SK-N-MC (cell line): ENCODE measurements at regions not wholly inside any gene's neighbourhood (a gene's known extent, or its start where the extent isn't known, plus 50 kb on each side); places are given as distances from the start of the nearest gene placed in this dataset.

Source experiments
- EZH2 ChIP-seq: fragments of 200-600 bp; sonication (generic); IDR thresholded peaks from one replicate; pipeline ENCODE4 v1.6.1; 2017; ENCODE audit warnings: antibody characterized with exemption
- FOXP2 ChIP-seq: optimal IDR thresholded peaks from 2 replicates; pipeline ENCODE3; 2011; ENCODE audit warnings: mild to moderate bottlenecking, moderate library complexity; ENCODE audit not compliant: insufficient read depth; ENCODE audit errors: extremely low read length, control extremely low read depth
- POLR2AphosphoS5 ChIP-seq: IDR thresholded peaks from 2 replicates; pipeline ENCODE4 v1.6.1; 2012; ENCODE audit warnings: mild to moderate bottlenecking, low read depth, low read length, borderline replicate concordance

DNA sequence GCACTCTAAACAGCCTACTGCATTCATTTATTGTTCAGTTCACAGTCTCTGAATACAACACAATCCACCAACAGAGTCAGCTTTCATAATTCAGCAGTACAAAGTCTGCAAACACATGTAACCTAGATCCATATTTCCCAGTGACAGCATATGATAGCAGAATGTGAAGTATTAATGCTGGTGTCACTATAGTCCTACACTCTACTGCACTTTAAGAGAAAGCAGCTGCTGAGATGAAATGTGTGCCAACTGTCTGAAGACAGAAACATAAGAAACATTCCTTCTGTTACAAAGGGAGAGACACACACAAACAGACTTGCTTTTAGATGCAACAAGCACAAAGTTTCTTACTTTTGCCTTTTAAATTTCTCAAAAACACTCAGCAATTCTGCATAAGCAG, 441.8 kb downstream of the ZEB2 start:
- no peak for TF ChIP-seq POLR2AphosphoS5
- no peak for TF ChIP-seq EZH2
- TF ChIP-seq FOXP2: no peak
